DND-41 (cell line): ENCODE measurements at regions not wholly inside any gene's neighbourhood (a gene's known extent, or its start where the extent isn't known, plus 50 kb on each side); places are given as distances from the start of the nearest gene placed in this dataset.

Experiments
- CTCF ChIP-seq: IDR thresholded peaks from 2 replicates; pipeline ENCODE4 v1.5.1; 2012; ENCODE audit warnings: borderline replicate concordance, low read length, moderate library complexity, mild to moderate bottlenecking; ENCODE audit not compliant: poor library complexity, severe bottlenecking; ENCODE audit errors: extremely low read depth
- EZH2 ChIP-seq: IDR thresholded peaks from 3 replicates; pipeline ENCODE4 v1.6.1; 2012; ENCODE audit warnings: borderline replicate concordance, low read depth, mild to moderate bottlenecking, moderate library complexity, low read length, inconsistent platforms; ENCODE audit not compliant: severe bottlenecking

DNA sequence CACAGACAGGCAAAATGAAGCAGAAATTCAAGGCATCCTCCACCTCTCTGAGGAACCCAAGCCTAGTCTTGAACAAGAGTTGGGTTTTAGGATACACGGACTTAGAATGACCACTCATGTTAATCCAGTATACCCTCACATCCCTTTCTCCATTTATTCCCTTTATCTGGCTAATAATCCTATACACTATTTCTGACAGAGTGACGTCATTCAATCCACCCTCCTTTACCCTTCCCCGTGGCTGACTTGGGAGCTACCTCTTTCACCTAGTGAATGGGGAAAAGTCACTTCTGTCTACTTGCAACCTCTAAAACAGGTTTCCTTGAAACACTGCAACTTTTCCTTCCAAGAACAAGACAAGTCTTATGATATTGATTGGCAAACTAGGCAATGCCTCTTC lies 52.8 kb upstream of the PARVA start:
- TF ChIP-seq CTCF: no peak
- TF ChIP-seq EZH2: no peak
